Embryonic facial prominence (tissue), 1 donor: ENCODE measurements at regions not wholly inside any gene's neighbourhood (a gene's known extent, or its start where the extent isn't known, plus 50 kb on each side); places are given as distances from the start of the nearest gene placed in this dataset.

Source experiments
- DNase-seq: peaks from one replicate; pipeline ENCODE4 v3.0.0-alpha.2; 2016; ENCODE audit errors: extremely low spot score

GRCh38 chr2:177342736-177343135 lies 49.8 kb upstream of the AGPS start:
- no peak for DNase-seq
